ENCODE measurements at regions not wholly inside any gene's neighbourhood (a gene's known extent, or its start where the extent isn't known, plus 50 kb on each side); places are given as distances from the start of the nearest gene placed in this dataset.

GRCh38 chr2:134149904-134150303, 104.0 kb upstream of the MGAT5 start:
- TF ChIP-seq CTCF (IDR thresholded peaks at IDR 0.05) (no peak), POLR2A (IDR thresholded peaks at IDR 0.05) (no peak)
